ENCODE measurements at regions not wholly inside any gene's neighbourhood (a gene's known extent, or its start where the extent isn't known, plus 50 kb on each side); places are given as distances from the start of the nearest gene placed in this dataset.

GRCh38 chr6:26173836-26174145 is 86.6 kb downstream of the HFE start:
- Histone ChIP-seq H3K4me3 (ENCODE audit: low read length) (no peak overlapping the region), H3K9me2 (ENCODE audit: insufficient read depth, low read length) (no peaks in the 10 kb centered on the region), H2AFZ (ENCODE audit: low read depth, low read length) (no peak overlapping the region), H3K9me3 (ENCODE audit: low read length) (no peaks in the 10 kb centered on the region), H3K36me3 (ENCODE audit: insufficient read depth, low read length) (no peaks in the 10 kb centered on the region), H3K4me2 (ENCODE audit: low read length) (no peak overlapping the region), H3K79me2 (replicated peaks; ENCODE audit: insufficient read depth, low read length) (no peaks in the 10 kb centered on the region), H4K20me1 (ENCODE audit: insufficient read depth) (no peaks in the 10 kb centered on the region), H3F3A (ENCODE audit: insufficient read depth, low read length, poor library complexity, severe bottlenecking) (no peaks in the 10 kb centered on the region), H3K9ac (ENCODE audit: low read length) (no peak overlapping the region), H3K27ac (ENCODE audit: low read length) (no peak overlapping the region), H3K27me3 (ENCODE audit: insufficient read depth, low read depth, low read length) (no peaks in the 10 kb centered on the region)
- TF ChIP-seq CTCF (IDR thresholded peaks at IDR 0.05; ENCODE audit: poor library complexity, severe bottlenecking) (no peak), EZH2 (IDR thresholded peaks at IDR 0.05; ENCODE audit: borderline replicate concordance, insufficient read depth, low read length, poor library complexity, severe bottlenecking) (no peak), SMC3 (conservative IDR thresholded peaks at IDR 0.05; ENCODE audit: poor library complexity) (no peak), RAD21 (conservative IDR thresholded peaks at IDR 0.05) (no peak), POLR2AphosphoS5 (IDR thresholded peaks at IDR 0.05) (no peak), TAF1 (IDR thresholded peaks at IDR 0.05; ENCODE audit: low read depth) (no peak), EP300 (conservative IDR thresholded peaks at IDR 0.05; ENCODE audit: poor library complexity, severe bottlenecking) (no peak), MXI1 (conservative IDR thresholded peaks at IDR 0.05; ENCODE audit: poor library complexity, severe bottlenecking) (no peak), REST (IDR thresholded peaks at IDR 0.05; ENCODE audit: borderline replicate concordance) (no peak)

GRCh38 chr6:26175033-26175427 is 87.8 kb downstream of the HFE start:
- Histone ChIP-seq H3K36me3 (ENCODE audit: insufficient read depth, low read length) (no peaks in the 10 kb centered on the region), H3K9me2 (ENCODE audit: insufficient read depth, low read length) (no peaks in the 10 kb centered on the region), H3K9me3 (ENCODE audit: low read length) (no peaks in the 10 kb centered on the region), H3K27me3 (ENCODE audit: insufficient read depth, low read depth, low read length) (no peaks in the 10 kb centered on the region), H3K79me2 (replicated peaks; ENCODE audit: insufficient read depth, low read length) (no peaks in the 10 kb centered on the region), H3K4me2 (ENCODE audit: low read length) (no peak overlapping the region), H3K27ac (ENCODE audit: low read length) (no peak overlapping the region), H3K4me3 (ENCODE audit: low read length) (no peak overlapping the region), H3K9ac (ENCODE audit: low read length) (no peak overlapping the region), H3F3A (ENCODE audit: insufficient read depth, low read length, poor library complexity, severe bottlenecking) (no peaks in the 10 kb centered on the region), H4K20me1 (ENCODE audit: insufficient read depth) (no peaks in the 10 kb centered on the region), H2AFZ (ENCODE audit: low read depth, low read length) (no peak overlapping the region)
- TF ChIP-seq MXI1 (conservative IDR thresholded peaks at IDR 0.05; ENCODE audit: poor library complexity, severe bottlenecking) = no peak
- TF ChIP-seq EP300 (conservative IDR thresholded peaks at IDR 0.05; ENCODE audit: poor library complexity, severe bottlenecking) = no peak
- no peak for TF ChIP-seq TAF1 (IDR thresholded peaks at IDR 0.05; ENCODE audit: low read depth)
- no peak for TF ChIP-seq CTCF (IDR thresholded peaks at IDR 0.05; ENCODE audit: poor library complexity, severe bottlenecking)
- TF ChIP-seq SMC3 (conservative IDR thresholded peaks at IDR 0.05; ENCODE audit: poor library complexity) = no peak
- no peak for TF ChIP-seq RAD21 (conservative IDR thresholded peaks at IDR 0.05)
- no peak for TF ChIP-seq REST (IDR thresholded peaks at IDR 0.05; ENCODE audit: borderline replicate concordance)
- TF ChIP-seq POLR2AphosphoS5 (IDR thresholded peaks at IDR 0.05) = no peak
- TF ChIP-seq EZH2 (IDR thresholded peaks at IDR 0.05; ENCODE audit: borderline replicate concordance, insufficient read depth, low read length, poor library complexity, severe bottlenecking) = no peak
